HEK293 (cell line): ENCODE measurements at regions not wholly inside any gene's neighbourhood (a gene's known extent, or its start where the extent isn't known, plus 50 kb on each side); places are given as distances from the start of the nearest gene placed in this dataset.

Experiments used
- CTCF ChIA-PET: fragments of 350-600 bp; formaldehyde crosslinking; extraction: SDS; loops from one replicate; lab custom pipeline; 2021; ENCODE audit warnings: antibody characterized with exemption; lab: Yijun Ruan, JAX
- POLR2A ChIA-PET: fragments of 300-600 bp; formaldehyde crosslinking; extraction: SDS; loops from one replicate; lab custom pipeline; 2020; ENCODE audit warnings: antibody characterized with exemption, inconsistent platforms; lab: Yijun Ruan, JAX
- H3K27ac ChIP-seq: fragments of 200-500 bp; sonication (Bioruptor generic); 2 replicates; pipeline ENCODE4 v1.5.1; 2014; ENCODE audit warnings: low read depth, low read length, control low read depth, inconsistent platforms; ENCODE audit errors: extremely low read depth
- H3K36me3 ChIP-seq, 2 experiments: fragments of 200-500 bp in 1 of 2; sonication (Bioruptor generic) in 1 of 2; 1 replicate in 1 of 2; 2 replicates in 1 of 2; pipeline ENCODE4 v1.5.1; 2014 to 2017; ENCODE audit warnings: inconsistent platforms in 2 of 2, low read length in 2 of 2; ENCODE audit not compliant: control insufficient read depth in 2 of 2, insufficient read depth in 1 of 2
- H3K4me1 ChIP-seq: fragments of 200-500 bp; sonication (Bioruptor generic); 2 replicates; pipeline ENCODE4 v1.5.1; 2014; ENCODE audit warnings: mild to moderate bottlenecking, low read length, inconsistent platforms; ENCODE audit not compliant: control insufficient read depth, insufficient read depth
- H3K4me3 ChIP-seq: 2 replicates; pipeline ENCODE4 v1.5.1; 2011; ENCODE audit warnings: low read depth, mild to moderate bottlenecking, control low read depth, low read length, moderate library complexity
- H3K9me3 ChIP-seq: fragments of 200-500 bp; sonication (Bioruptor generic); 2 replicates; pipeline ENCODE4 v1.5.1; 2014; ENCODE audit warnings: low read depth, low read length, inconsistent platforms; ENCODE audit not compliant: control insufficient read depth, insufficient read depth
- CTCF ChIP-seq: fragments of 450-650 bp; formaldehyde crosslinking; IDR thresholded peaks from 2 replicates; pipeline ENCODE4 v1.5.1; 2016; ENCODE audit warnings: missing biosample characterization, missing genetic modification characterization
- FEZF1 ChIP-seq: fragments of 450-650 bp; formaldehyde crosslinking; IDR thresholded peaks from 2 replicates; pipeline ENCODE4 v1.5.1; 2016; ENCODE audit warnings: missing biosample characterization, missing genetic modification characterization
- KLF7 ChIP-seq: fragments of 450-650 bp; formaldehyde crosslinking; IDR thresholded peaks from 2 replicates; pipeline ENCODE4 v1.5.1; 2016; ENCODE audit warnings: missing biosample characterization, missing genetic modification characterization, borderline replicate concordance
- PRDM10 ChIP-seq: fragments of 450-650 bp; formaldehyde crosslinking; IDR thresholded peaks from 2 replicates; pipeline ENCODE4 v1.5.1; 2016; ENCODE audit warnings: missing biosample characterization, missing genetic modification characterization
- REST ChIP-seq: fragments of 450-650 bp; formaldehyde crosslinking; IDR thresholded peaks from 2 replicates; pipeline ENCODE4 v1.5.1; 2016; ENCODE audit warnings: missing biosample characterization, missing genetic modification characterization
- SCRT1 ChIP-seq: fragments of 450-650 bp; formaldehyde crosslinking; IDR thresholded peaks from 2 replicates; pipeline ENCODE4 v1.5.1; 2016; ENCODE audit warnings: missing biosample characterization, missing genetic modification characterization, borderline replicate concordance
- SCRT2 ChIP-seq: fragments of 450-650 bp; formaldehyde crosslinking; IDR thresholded peaks from 2 replicates; pipeline ENCODE4 v1.5.1; 2016; ENCODE audit warnings: missing biosample characterization, missing genetic modification characterization
- WT1 ChIP-seq: fragments of 450-650 bp; formaldehyde crosslinking; IDR thresholded peaks from 2 replicates; pipeline ENCODE4 v1.5.1; 2016; ENCODE audit warnings: missing biosample characterization, missing genetic modification characterization
- YY2 ChIP-seq: fragments of 450-650 bp; formaldehyde crosslinking; IDR thresholded peaks from 2 replicates; pipeline ENCODE4 v1.5.1; 2016; ENCODE audit warnings: missing biosample characterization, missing genetic modification characterization
- ZBTB7A ChIP-seq: fragments of 450-650 bp; formaldehyde crosslinking; IDR thresholded peaks from 2 replicates; pipeline ENCODE4 v1.5.1; 2016; ENCODE audit warnings: low read depth, missing biosample characterization, missing genetic modification characterization
- ZBTB8A ChIP-seq: fragments of 450-650 bp; formaldehyde crosslinking; IDR thresholded peaks from 2 replicates; pipeline ENCODE4 v1.5.1; 2016; ENCODE audit warnings: missing biosample characterization, missing genetic modification characterization
- ZFHX2 ChIP-seq: fragments of 450-650 bp; formaldehyde crosslinking; conservative IDR thresholded peaks from 2 replicates; pipeline ENCODE4 v1.5.1; 2016; ENCODE audit warnings: missing biosample characterization, missing genetic modification characterization
- ZIC2 ChIP-seq: fragments of 450-650 bp; formaldehyde crosslinking; IDR thresholded peaks from 2 replicates; pipeline ENCODE4 v1.5.1; 2016; ENCODE audit warnings: missing biosample characterization, missing genetic modification characterization
- ZNF146 ChIP-seq: fragments of 450-650 bp; formaldehyde crosslinking; IDR thresholded peaks from 2 replicates; pipeline ENCODE4 v1.5.1; 2016; ENCODE audit warnings: missing biosample characterization, missing genetic modification characterization
- ZNF211 ChIP-seq: fragments of 450-650 bp; formaldehyde crosslinking; IDR thresholded peaks from 2 replicates; pipeline ENCODE4 v1.5.1; 2016; ENCODE audit warnings: low read depth, missing biosample characterization, missing genetic modification characterization
- ZNF26 ChIP-seq: fragments of 450-650 bp; formaldehyde crosslinking; IDR thresholded peaks from 2 replicates; pipeline ENCODE4 v1.5.1; 2016; ENCODE audit warnings: missing biosample characterization, missing genetic modification characterization
- ZNF274 ChIP-seq, 2 experiments: fragments of 200-500 bp in 1 of 2; fragments of 450-650 bp in 1 of 2; sonication (Bioruptor generic) in 1 of 2; formaldehyde crosslinking in 1 of 2; IDR thresholded peaks; 2 replicates each; pipeline versions ENCODE4 v1.5.1 to v1.6.1; 2014 to 2016; ENCODE audit warnings: borderline replicate concordance in 1 of 2, inconsistent platforms in 1 of 2, low read length in 1 of 2, missing biosample characterization in 1 of 2, missing genetic modification characterization in 1 of 2
- ZNF292 ChIP-seq: fragments of 450-650 bp; formaldehyde crosslinking; IDR thresholded peaks from 2 replicates; pipeline ENCODE4 v1.5.1; 2016; ENCODE audit warnings: low read depth, missing biosample characterization, missing genetic modification characterization, borderline replicate concordance
- ZNF394 ChIP-seq: fragments of 450-650 bp; formaldehyde crosslinking; IDR thresholded peaks from 2 replicates; pipeline ENCODE4 v1.5.1; 2016; ENCODE audit warnings: missing biosample characterization, missing genetic modification characterization, mild to moderate bottlenecking, moderate library complexity, borderline replicate concordance
- ZNF560 ChIP-seq: fragments of 450-650 bp; formaldehyde crosslinking; IDR thresholded peaks from 2 replicates; pipeline ENCODE4 v1.5.1; 2017; ENCODE audit warnings: missing biosample characterization, missing genetic modification characterization, borderline replicate concordance
- ZNF670 ChIP-seq: fragments of 450-650 bp; formaldehyde crosslinking; IDR thresholded peaks from 2 replicates; pipeline ENCODE4 v1.5.1; 2016; ENCODE audit warnings: missing biosample characterization, missing genetic modification characterization, low read depth
- ZNF704 ChIP-seq: fragments of 450-650 bp; formaldehyde crosslinking; IDR thresholded peaks from 2 replicates; pipeline ENCODE4 v1.5.1; 2016; ENCODE audit warnings: missing biosample characterization, missing genetic modification characterization
- ZNF777 ChIP-seq: fragments of 450-650 bp; formaldehyde crosslinking; IDR thresholded peaks from 2 replicates; pipeline ENCODE4 v1.5.1; 2017; ENCODE audit warnings: missing biosample characterization, missing genetic modification characterization, borderline replicate concordance
- ZSCAN30 ChIP-seq: fragments of 450-650 bp; IDR thresholded peaks from 2 replicates; pipeline ENCODE4 v1.5.1; 2018; ENCODE audit warnings: missing biosample characterization, mild to moderate bottlenecking, missing genetic modification characterization, moderate library complexity

GRCh38 chr11:109937968-109938367 lies 155.2 kb upstream of the ZC3H12C start:
- TF ChIP-seq ZNF274 (IDR thresholded peaks at IDR 0.05; ENCODE audit: low read length) (no peak), ZNF274 (tag by site-specific recombination; IDR thresholded peaks at IDR 0.05; ENCODE audit: borderline replicate concordance) (no peak), ZNF292 (no peak), YY2 (tag by site-specific recombination) (no peak), SCRT2 (tag by site-specific recombination) (no peak), REST (tag by site-specific recombination) (no peak), ZNF560 (no peak), ZBTB7A (tag by site-specific recombination) (no peak), ZFHX2 (tag by site-specific recombination) (no peak), ZNF670 (tag by site-specific recombination) (no peak), ZNF777 (tag by site-specific recombination) (no peak), ZNF146 (tag by site-specific recombination) (no peak), ZBTB8A (no peak), WT1 (tag by site-specific recombination) (no peak), KLF7 (no peak), ZNF211 (no peak), ZSCAN30 (tag by site-specific recombination) (no peak), ZIC2 (tag by site-specific recombination) (no peak)
- POLR2A ChIA-PET, result no interaction called here
- H3K4me1 ChIP-seq, result no peaks in the 10 kb centered on the region
- no peak overlapping the region for H3K27ac ChIP-seq
- H3K9me3 ChIP-seq, result no peaks in the 10 kb centered on the region
- no peak overlapping the region for H3K4me3 ChIP-seq
- CTCF ChIA-PET, result no interaction called here
- no peaks in the 10 kb centered on the region for H3K36me3 ChIP-seq

- ChIA-PET CTCF (interaction anchor here (0.6 to 6.0 kb wide), 33 partner anchors 8 to 1893 kb away, joined by 3 to 71 read pairs (median 4); no protein-coding TSS in a partner anchor), POLR2A (no interaction called here)
- H3K9me3 ChIP-seq, result no peaks in the 10 kb centered on the region
- no peaks in the 10 kb centered on the region for H3K4me1 ChIP-seq
- no peak overlapping the region for H3K27ac ChIP-seq
- no peak overlapping the region for H3K4me3 ChIP-seq
- H3K36me3 ChIP-seq, result no peaks in the 10 kb centered on the region
- TF ChIP-seq ZIC2 (tag by site-specific recombination) (no peak), ZNF394 (tag by site-specific recombination) (no peak), ZNF26 (tag by site-specific recombination) (no peak), CTCF (tag by site-specific recombination) (peak; percentile 36; the same call in 1 of the 2 replicates), FEZF1 (tag by site-specific recombination) (no peak), SCRT1 (tag by site-specific recombination) (no peak), PRDM10 (tag by site-specific recombination) (no peak), ZNF704 (tag by site-specific recombination) (no peak)
Measured at GRCh38 chr11:109939166-109939810, 153.9 kb upstream of the ZC3H12C start.
